PC-3 (cell line): ENCODE measurements at regions not wholly inside any gene's neighbourhood (a gene's known extent, or its start where the extent isn't known, plus 50 kb on each side); places are given as distances from the start of the nearest gene placed in this dataset.

ENCODE experiments used
- ATAC-seq: fragments of 200-7000 bp; cut with Tn5 transposase; 2 replicates; pipeline ENCODE4 v1.9.1; 2020; ENCODE audit warnings: mild to moderate bottlenecking, moderate library complexity
- BruUV-seq: library from RNA; stranded (reverse); fragments of 400-500 nt; replicated peaks from 2 replicates; lab custom pipeline; 2021; lab: Mats Ljungman, UMichigan
- CTCF ChIA-PET: fragments of 300-600 bp; sonication (Branson Sonifier 250); formaldehyde crosslinking; loops from one replicate; lab custom pipeline; 2022; ENCODE audit warnings: antibody characterized with exemption; lab: Charles Lee
- POLR2A ChIA-PET: fragments of 300-600 bp; sonication (Branson Sonifier 250); formaldehyde crosslinking; loops from one replicate; lab custom pipeline; 2022; ENCODE audit warnings: antibody characterized with exemption; ENCODE audit not compliant: unreplicated experiment; lab: Charles Lee
- DNase-seq: peaks from one replicate; pipeline ENCODE4 v3.0.0-alpha.2; 2015
- H2AFZ ChIP-seq: fragments of 300-600 bp; sonication (generic); 2 replicates; pipeline ENCODE4 v1.6.0; 2016; ENCODE audit warnings: antibody characterized with exemption, low read length
- H3F3A ChIP-seq: fragments of 300-600 bp; sonication (generic); one replicate; pipeline ENCODE4 v1.6.0; 2017; ENCODE audit warnings: antibody characterized with exemption, low read length, control low read depth, mild to moderate bottlenecking; ENCODE audit not compliant: unreplicated experiment
- H3K27ac ChIP-seq: fragments of 300-600 bp; sonication (generic); 2 replicates; pipeline ENCODE4 v1.5.1; 2016; ENCODE audit warnings: mild to moderate bottlenecking, low read length
- H3K27me3 ChIP-seq: fragments of 300-600 bp; sonication (generic); 2 replicates; pipeline ENCODE4 v1.6.1; 2016; ENCODE audit warnings: low read length, mixed read lengths
- H3K36me3 ChIP-seq: fragments of 300-600 bp; sonication (generic); 2 replicates; pipeline ENCODE4 v1.6.1; 2016; ENCODE audit warnings: low read depth, mixed run types, low read length, mixed read lengths
- H3K4me1 ChIP-seq: fragments of 300-600 bp; sonication (generic); 2 replicates; pipeline ENCODE4 v1.5.1; 2016; ENCODE audit warnings: low read length; ENCODE audit not compliant: insufficient read depth
- H3K4me2 ChIP-seq: fragments of 300-600 bp; sonication (generic); 2 replicates; pipeline ENCODE4 v1.6.0; 2016; ENCODE audit warnings: low read length
- H3K4me3 ChIP-seq: fragments of 300-600 bp; sonication (generic); 2 replicates; pipeline ENCODE4 v1.5.1; 2016; ENCODE audit warnings: mild to moderate bottlenecking, low read length, mixed read lengths
- H3K79me2 ChIP-seq: fragments of 300-600 bp; sonication (generic); 2 replicates; pipeline ENCODE4 v1.6.1; 2017; ENCODE audit warnings: low read length, mixed read lengths
- H3K9ac ChIP-seq: fragments of 300-600 bp; sonication (generic); 2 replicates; pipeline ENCODE4 v1.6.0; 2016; ENCODE audit warnings: mild to moderate bottlenecking, low read length
- H3K9me2 ChIP-seq: fragments of 300-600 bp; sonication (generic); replicated peaks from 2 replicates; pipeline ENCODE4 v1.6.1; 2016; ENCODE audit warnings: mixed run types, low read length, mixed read lengths
- H3K9me3 ChIP-seq: fragments of 300-600 bp; sonication (generic); 2 replicates; pipeline ENCODE4 v1.6.1; 2016; ENCODE audit warnings: low read length, mixed read lengths
- H4K20me1 ChIP-seq: fragments of 300-600 bp; sonication (generic); 2 replicates; pipeline ENCODE4 v1.6.1; 2016; ENCODE audit warnings: low read length, mixed read lengths
- EZH2 ChIP-seq: fragments of 300-600 bp; sonication (generic); IDR thresholded peaks from one replicate; pipeline ENCODE4 v1.6.1; 2017; ENCODE audit warnings: antibody characterized with exemption, mild to moderate bottlenecking, low read length; ENCODE audit not compliant: unreplicated experiment
- EZH2phosphoT487 ChIP-seq: fragments of 300-600 bp; sonication (generic); IDR thresholded peaks from 2 replicates; pipeline ENCODE4 v1.6.1; 2018; ENCODE audit warnings: mild to moderate bottlenecking, antibody characterized with exemption, low read length, borderline replicate concordance
- intact Hi-C: fragments of 100-400 bp; cut with micrococcal nuclease; formaldehyde crosslinking; loops from 2 replicates; pipeline ENCODE4 v1.9.0; 2023
- TF ChIP-seq, protein P1 (sequence below): fragments of 300-600 bp; sonication (generic); conservative IDR thresholded peaks from 2 replicates; pipeline ENCODE4 v1.5.1; 2017; ENCODE audit warnings: antibody characterized with exemption, low read depth, mild to moderate bottlenecking, low read length

DNA sequence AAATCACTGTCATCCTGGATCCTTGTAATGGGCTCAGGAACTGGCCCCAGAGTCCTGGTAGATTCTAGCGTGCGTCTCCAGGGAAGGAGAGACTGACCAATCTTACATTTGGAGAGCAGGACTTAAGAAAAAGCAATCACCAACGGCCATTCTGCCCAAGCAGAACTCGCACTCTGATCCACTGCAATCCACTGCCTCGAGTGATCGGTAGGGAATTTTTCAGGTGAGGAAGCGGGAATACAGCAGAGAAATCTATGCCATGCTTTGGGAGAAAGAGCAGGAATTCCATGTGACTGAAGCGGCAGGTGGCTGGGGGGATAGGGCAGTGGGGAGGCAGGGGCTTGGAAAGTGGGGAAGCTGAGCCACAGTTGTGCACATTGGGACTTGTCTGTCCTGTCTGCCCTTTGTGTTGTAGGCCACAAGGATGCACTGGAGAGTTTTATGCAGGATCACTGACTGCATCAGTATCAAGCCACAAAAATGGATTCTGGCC is 143.9 kb upstream of the HS3ST2 start:
- no peaks in the 10 kb centered on the region for H3K79me2 ChIP-seq
- H3F3A ChIP-seq = no peaks in the 10 kb centered on the region
- intact Hi-C loops = no loop called here
- H4K20me1 ChIP-seq = no peaks in the 10 kb centered on the region
- H3K9me3 ChIP-seq = no peaks in the 10 kb centered on the region
- DNase-seq = no peak
- no peaks in the 10 kb centered on the region for H3K4me1 ChIP-seq
- no peak for TF ChIP-seq EZH2phosphoT487
- TF ChIP-seq, protein P1, sequence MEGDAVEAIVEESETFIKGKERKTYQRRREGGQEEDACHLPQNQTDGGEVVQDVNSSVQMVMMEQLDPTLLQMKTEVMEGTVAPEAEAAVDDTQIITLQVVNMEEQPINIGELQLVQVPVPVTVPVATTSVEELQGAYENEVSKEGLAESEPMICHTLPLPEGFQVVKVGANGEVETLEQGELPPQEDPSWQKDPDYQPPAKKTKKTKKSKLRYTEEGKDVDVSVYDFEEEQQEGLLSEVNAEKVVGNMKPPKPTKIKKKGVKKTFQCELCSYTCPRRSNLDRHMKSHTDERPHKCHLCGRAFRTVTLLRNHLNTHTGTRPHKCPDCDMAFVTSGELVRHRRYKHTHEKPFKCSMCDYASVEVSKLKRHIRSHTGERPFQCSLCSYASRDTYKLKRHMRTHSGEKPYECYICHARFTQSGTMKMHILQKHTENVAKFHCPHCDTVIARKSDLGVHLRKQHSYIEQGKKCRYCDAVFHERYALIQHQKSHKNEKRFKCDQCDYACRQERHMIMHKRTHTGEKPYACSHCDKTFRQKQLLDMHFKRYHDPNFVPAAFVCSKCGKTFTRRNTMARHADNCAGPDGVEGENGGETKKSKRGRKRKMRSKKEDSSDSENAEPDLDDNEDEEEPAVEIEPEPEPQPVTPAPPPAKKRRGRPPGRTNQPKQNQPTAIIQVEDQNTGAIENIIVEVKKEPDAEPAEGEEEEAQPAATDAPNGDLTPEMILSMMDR = no peak
- TF ChIP-seq EZH2 = no peak
- no peaks in the 10 kb centered on the region for H3K27me3 ChIP-seq
- H3K9ac ChIP-seq = no peak overlapping the region
- ATAC-seq = no peak; the same call in 1 of the 2 replicates
- no peak overlapping the region for H3K4me2 ChIP-seq
- BruUV-seq = no TSS peak
- no peaks in the 10 kb centered on the region for H3K36me3 ChIP-seq
- ChIA-PET CTCF (no interaction called here), POLR2A (no interaction called here)
- H2AFZ ChIP-seq = no peak overlapping the region
- no peak overlapping the region for H3K4me3 ChIP-seq
- no peak overlapping the region for H3K27ac ChIP-seq
- H3K9me2 ChIP-seq = no peaks in the 10 kb centered on the region

DNA sequence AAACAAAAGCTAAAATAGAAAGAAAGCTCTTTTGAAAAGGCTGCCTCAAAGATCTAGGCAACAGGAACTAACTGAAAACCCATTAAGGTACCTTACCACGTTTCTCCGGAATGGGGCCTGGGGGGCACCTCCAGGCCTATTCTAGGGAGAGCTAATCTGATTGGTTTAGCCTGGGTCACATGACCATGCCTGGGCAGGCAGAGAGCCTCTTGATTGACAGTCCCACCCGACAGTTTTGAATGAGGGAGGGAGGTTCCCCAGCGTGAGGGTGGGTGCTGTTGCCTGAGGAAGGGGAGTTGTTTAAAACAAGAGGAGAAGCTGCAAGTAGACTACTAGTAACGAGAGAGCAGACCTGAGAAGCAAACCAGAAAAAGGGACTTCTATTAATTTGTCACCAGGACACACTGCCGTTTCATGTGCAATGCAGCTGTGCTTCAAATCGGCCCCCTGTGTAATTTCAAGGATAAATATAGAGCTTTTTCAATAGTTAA is 143.4 kb upstream of the HS3ST2 start:
- H3K27me3 ChIP-seq = no peaks in the 10 kb centered on the region
- no peaks in the 10 kb centered on the region for H3K9me3 ChIP-seq
- BruUV-seq = no TSS peak
- H3K4me3 ChIP-seq = no peak overlapping the region
- ChIA-PET CTCF (no interaction called here), POLR2A (no interaction called here)
- ATAC-seq (no peak; the same call in 1 of the 2 replicates), DNase-seq (peak; percentile 14)
- H3K36me3 ChIP-seq = no peaks in the 10 kb centered on the region
- no peak overlapping the region for H3K27ac ChIP-seq
- H3K4me2 ChIP-seq = no peak overlapping the region
- H3K9me2 ChIP-seq = no peaks in the 10 kb centered on the region
- no peaks in the 10 kb centered on the region for H3F3A ChIP-seq
- intact Hi-C loops = no loop called here
- no peak for TF ChIP-seq EZH2phosphoT487
- TF ChIP-seq, protein P1 = no peak
- no peaks in the 10 kb centered on the region for H4K20me1 ChIP-seq
- no peaks in the 10 kb centered on the region for H3K79me2 ChIP-seq
- H3K9ac ChIP-seq = no peak overlapping the region
- no peak overlapping the region for H2AFZ ChIP-seq
- no peaks in the 10 kb centered on the region for H3K4me1 ChIP-seq

DNA sequence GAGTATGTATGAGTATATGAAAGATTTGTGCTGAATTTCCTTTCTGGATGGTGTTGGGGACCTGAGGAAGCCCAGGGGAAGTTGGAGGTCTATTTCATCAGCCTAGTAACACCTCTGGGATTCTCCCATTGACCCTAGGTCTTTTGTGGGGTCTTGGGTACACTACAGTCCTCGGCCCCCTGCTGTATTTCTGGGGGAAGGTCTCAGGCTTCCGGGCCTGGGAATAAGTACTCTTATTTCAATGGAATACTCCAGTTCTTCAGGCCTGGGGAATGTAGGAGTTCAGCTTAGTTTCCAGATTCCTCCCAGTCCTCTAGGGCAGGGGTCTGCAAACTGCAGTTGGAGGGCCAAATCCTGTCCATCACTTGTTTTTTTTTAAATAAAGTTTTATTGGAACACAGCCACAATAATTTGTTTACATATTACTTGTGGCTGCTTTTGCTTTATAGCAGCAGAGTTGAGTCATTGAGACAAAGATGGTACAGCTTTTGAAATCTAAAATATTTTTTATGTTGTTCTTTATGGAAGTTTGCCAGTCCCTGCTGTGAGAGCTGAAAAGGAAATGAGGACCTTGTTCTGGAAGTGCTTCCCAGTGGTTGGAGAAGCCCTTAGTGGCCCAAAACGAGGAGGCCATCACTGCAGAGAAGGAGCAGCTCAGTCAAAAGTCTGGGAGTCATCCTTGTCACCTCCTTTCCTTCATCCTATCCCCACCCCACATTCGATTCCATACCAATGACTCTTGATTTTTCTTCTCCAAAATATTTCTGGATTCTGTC is 142.5 kb upstream of the HS3ST2 start:
- ATAC-seq = no peak
- TF ChIP-seq EZH2phosphoT487 (no peak), EZH2 (no peak)
- TF ChIP-seq, protein P1 = no peak
- H4K20me1 ChIP-seq = no peaks in the 10 kb centered on the region
- H3K9me2 ChIP-seq = no peaks in the 10 kb centered on the region
- H3K79me2 ChIP-seq = no peaks in the 10 kb centered on the region
- no peaks in the 10 kb centered on the region for H3F3A ChIP-seq
- no peak overlapping the region for H3K4me2 ChIP-seq
- no peak overlapping the region for H2AFZ ChIP-seq
- peak; percentile 43 for DNase-seq
- no peaks in the 10 kb centered on the region for H3K36me3 ChIP-seq
- CTCF ChIA-PET = no interaction called here
- H3K27me3 ChIP-seq = no peaks in the 10 kb centered on the region
- no TSS peak for BruUV-seq
- POLR2A ChIA-PET = no interaction called here
- H3K9ac ChIP-seq = no peak overlapping the region
- no peak overlapping the region for H3K27ac ChIP-seq
- no peaks in the 10 kb centered on the region for H3K4me1 ChIP-seq
- H3K4me3 ChIP-seq = no peak overlapping the region
- intact Hi-C loops = no loop called here
- no peaks in the 10 kb centered on the region for H3K9me3 ChIP-seq
